ENCODE measurements at regions not wholly inside any gene's neighbourhood (a gene's known extent, or its start where the extent isn't known, plus 50 kb on each side); places are given as distances from the start of the nearest gene placed in this dataset.

GRCh38 chr2:221088506-221088905 is 483.6 kb downstream of the EPHA4 start:
- DNase-seq: no peak
- Mint-ChIP-seq H3K36me3 (ENCODE audit: low read depth) (no peaks in the 10 kb centered on the region), H3K4me1 (no peaks in the 10 kb centered on the region), H3K27me3 (peaks cover 1% of the 10 kb centered on the region), H3K4me3 (no peak overlapping the region), H3K9me3 (no peaks in the 10 kb centered on the region), H3K27ac (no peak overlapping the region)
- no peak for ATAC-seq (ENCODE audit: low read depth)
- ChIA-PET CTCF (no interaction called here), POLR2A (no interaction called here)
- intact Hi-C loops (cut with micrococcal nuclease): no loop called here
- no peak for TF ChIP-seq CTCF (IDR thresholded peaks at IDR 0.05)

DNA sequence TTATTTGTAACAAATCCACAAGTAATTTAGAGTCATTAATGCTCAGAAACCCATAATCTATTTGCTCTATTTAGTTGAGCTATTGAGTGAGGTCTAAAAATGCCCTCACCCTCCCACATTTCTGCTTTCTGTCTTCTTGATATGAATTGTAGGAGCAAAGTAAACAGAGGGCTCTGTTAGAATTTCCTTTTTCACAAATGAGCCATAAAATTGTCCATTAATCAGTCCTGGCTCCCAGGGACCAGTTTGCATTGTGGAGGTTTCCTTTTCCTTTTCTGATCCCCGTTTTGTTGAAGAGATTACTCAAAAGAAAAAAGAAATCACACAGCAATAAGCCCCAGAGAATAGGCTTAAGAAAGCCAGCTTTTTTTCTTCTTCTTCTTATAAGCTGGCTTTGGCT is 476.7 kb downstream of the EPHA4 start:
- ATAC-seq (ENCODE audit: low read depth): no peak
- no peak overlapping the region for H3K4me3 Mint-ChIP-seq
- no peak for TF ChIP-seq CTCF (IDR thresholded peaks at IDR 0.05)
- ChIA-PET POLR2A (no interaction called here), CTCF (no interaction called here)
- no peak overlapping the region for H3K27ac Mint-ChIP-seq
- no peak for DNase-seq
- intact Hi-C loops (cut with micrococcal nuclease): no loop called here
- H3K36me3 Mint-ChIP-seq (ENCODE audit: low read depth): no peaks in the 10 kb centered on the region
- no peaks in the 10 kb centered on the region for H3K4me1 Mint-ChIP-seq
- H3K9me3 Mint-ChIP-seq: no peaks in the 10 kb centered on the region
- peaks cover 2% of the 10 kb centered on the region for H3K27me3 Mint-ChIP-seq

DNA sequence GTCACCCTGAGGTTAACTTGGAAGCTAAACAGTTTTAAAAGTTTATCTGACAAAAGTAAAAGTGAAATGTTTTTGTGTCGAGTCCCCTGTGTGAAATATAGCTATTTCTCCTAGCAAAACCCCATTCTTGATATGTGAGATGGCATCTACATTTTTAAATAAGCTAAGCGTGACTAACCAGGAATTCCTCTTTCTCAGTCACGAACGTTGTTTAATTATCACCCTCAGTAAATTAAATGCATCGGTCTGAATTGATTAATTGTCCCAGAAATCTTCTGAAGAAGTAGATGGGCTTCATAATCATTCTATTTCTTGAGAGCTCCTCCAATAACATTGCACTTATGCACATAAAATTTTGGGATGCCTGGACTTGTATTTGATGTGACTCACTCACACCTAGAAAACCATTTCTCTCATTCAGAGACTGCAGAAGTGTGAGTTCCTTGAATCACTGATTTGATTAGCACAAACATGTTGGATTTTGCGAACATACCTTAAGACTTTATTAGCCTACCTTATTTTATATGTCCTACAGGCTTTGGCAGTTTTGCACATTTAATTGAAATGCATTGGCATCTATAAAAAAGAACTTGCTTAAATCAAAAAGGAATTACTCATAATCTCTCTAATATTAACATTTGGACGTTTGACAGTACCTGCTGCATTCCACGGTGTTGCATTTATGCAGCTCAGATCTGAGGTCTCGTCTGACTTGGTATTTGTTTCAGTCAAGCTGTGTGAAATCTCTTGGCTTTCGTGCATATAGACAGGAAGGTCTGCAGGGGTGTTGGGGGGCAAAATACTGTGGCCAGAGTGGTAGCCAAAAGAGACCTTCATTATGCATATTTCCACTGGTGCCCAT is 475.2 kb downstream of the EPHA4 start:
- Mint-ChIP-seq H3K27me3 (peaks cover 4% of the 10 kb centered on the region), H3K36me3 (ENCODE audit: low read depth) (no peaks in the 10 kb centered on the region), H3K27ac (no peak overlapping the region), H3K4me1 (no peaks in the 10 kb centered on the region), H3K9me3 (no peaks in the 10 kb centered on the region), H3K4me3 (no peak overlapping the region)
- DNase-seq (no peak), ATAC-seq (ENCODE audit: low read depth) (no peak)
- ChIA-PET CTCF (no interaction called here), POLR2A (no interaction called here)
- intact Hi-C loops (cut with micrococcal nuclease): no loop called here
- no peak for TF ChIP-seq CTCF (IDR thresholded peaks at IDR 0.05)

DNA sequence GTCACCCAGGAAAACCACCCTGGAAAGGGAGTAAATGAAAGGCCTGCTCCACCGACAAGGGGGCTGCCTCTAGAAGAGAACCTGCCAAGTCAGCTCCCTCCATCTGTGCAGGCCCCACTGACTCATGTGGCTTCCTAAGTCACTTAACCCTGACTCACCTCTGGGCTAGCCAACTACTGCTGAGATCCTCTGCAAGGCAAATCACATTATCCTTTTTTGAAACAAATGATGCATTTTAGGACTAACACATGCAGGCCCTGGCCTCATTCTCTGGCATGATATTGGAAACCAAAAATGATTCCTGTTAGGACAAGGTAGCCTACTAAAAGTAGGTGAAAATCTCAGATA is 474.6 kb downstream of the EPHA4 start:
- H3K4me1 Mint-ChIP-seq: no peaks in the 10 kb centered on the region
- H3K27me3 Mint-ChIP-seq: peaks cover 4% of the 10 kb centered on the region
- no peaks in the 10 kb centered on the region for H3K9me3 Mint-ChIP-seq
- intact Hi-C loops (cut with micrococcal nuclease): no loop called here
- TF ChIP-seq CTCF (IDR thresholded peaks at IDR 0.05): no peak
- no peak overlapping the region for H3K27ac Mint-ChIP-seq
- no peaks in the 10 kb centered on the region for H3K36me3 Mint-ChIP-seq (ENCODE audit: low read depth)
- H3K4me3 Mint-ChIP-seq: no peak overlapping the region
- DNase-seq (no peak), ATAC-seq (ENCODE audit: low read depth) (no peak)
- POLR2A ChIA-PET: no interaction called here
- CTCF ChIA-PET: no interaction called here

GRCh38 chr2:221097949-221098348 is 474.2 kb downstream of the EPHA4 start:
- H3K27me3 Mint-ChIP-seq: peaks cover 4% of the 10 kb centered on the region
- intact Hi-C loops (cut with micrococcal nuclease): no loop called here

More at GRCh38 chr2:221097949-221098348, 474.2 kb downstream of the EPHA4 start:
- H3K27ac Mint-ChIP-seq: no peak overlapping the region
- ChIA-PET CTCF (no interaction called here), POLR2A (no interaction called here)
- H3K36me3 Mint-ChIP-seq (ENCODE audit: low read depth): no peaks in the 10 kb centered on the region
- no peaks in the 10 kb centered on the region for H3K9me3 Mint-ChIP-seq
- H3K4me3 Mint-ChIP-seq: no peak overlapping the region
- no peak for DNase-seq
- peaks cover 1% of the 10 kb centered on the region for H3K4me1 Mint-ChIP-seq
- TF ChIP-seq CTCF (IDR thresholded peaks at IDR 0.05): no peak
- ATAC-seq (ENCODE audit: low read depth): no peak
